Vagina (tissue), 2 donors: ENCODE measurements at regions not wholly inside any gene's neighbourhood (a gene's known extent, or its start where the extent isn't known, plus 50 kb on each side); places are given as distances from the start of the nearest gene placed in this dataset.

Source experiments
- CTCF ChIP-seq, 3 experiments: fragments of 450-650 bp in 2 of 3; fragments of 200-600 bp in 1 of 3; sonication (generic) in 1 of 3; IDR thresholded peaks; one replicate each; pipeline ENCODE4 v1.5.1; 2017 to 2019; ENCODE audit warnings: antibody characterized with exemption in 3 of 3, mild to moderate bottlenecking in 2 of 3, moderate library complexity in 2 of 3
- POLR2AphosphoS5 ChIP-seq, 2 donors: sonication (generic); formaldehyde crosslinking; IDR thresholded peaks; one replicate each; pipeline ENCODE4 v1.9.0; 2017; ENCODE audit warnings: antibody characterized with exemption in 2 of 2, mild to moderate bottlenecking in 2 of 2, low read depth in 1 of 2; ENCODE audit not compliant: insufficient read depth in 1 of 2

GRCh38 chr18:67789165-67789545 is 272.6 kb upstream of the DSEL start:
- no peak for TF ChIP-seq CTCF (IDR thresholded peaks at IDR 0.05)
- TF ChIP-seq POLR2AphosphoS5 (IDR thresholded peaks at IDR 0.05; ENCODE audit: insufficient read depth in 1 of 2, low read depth in 1 of 2): no peak
